ENCODE measurements at regions not wholly inside any gene's neighbourhood (a gene's known extent, or its start where the extent isn't known, plus 50 kb on each side); places are given as distances from the start of the nearest gene placed in this dataset.

DNA sequence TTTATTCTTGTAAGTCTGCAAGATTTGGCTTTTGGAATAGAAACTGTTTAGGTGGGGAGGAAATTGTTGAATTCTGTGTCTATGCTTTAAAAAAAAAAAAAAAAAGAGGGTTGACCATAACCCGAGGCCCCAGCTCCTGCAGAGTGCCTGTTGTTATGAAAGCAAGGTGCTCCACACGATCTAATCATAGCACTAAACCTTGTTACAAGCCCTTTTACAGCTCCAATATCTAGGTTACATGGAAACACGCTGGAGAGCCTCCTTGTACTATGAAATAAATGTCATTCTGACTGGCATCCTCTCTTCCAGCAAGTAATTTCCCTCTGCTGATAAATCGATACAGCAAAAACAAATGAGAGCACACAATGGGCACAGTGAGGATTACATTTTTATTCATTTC lies 303.1 kb upstream of the SOX5 start:
- Mint-ChIP-seq H3K4me3 (no peak overlapping the region), H3K36me3 (no peaks in the 10 kb centered on the region), H3K4me1 (no peaks in the 10 kb centered on the region), H3K9me3 (ENCODE audit: low read depth) (peaks cover 3% of the 10 kb centered on the region), H3K27me3 (no peaks in the 10 kb centered on the region), H3K27ac (no peak overlapping the region)
- DNase-seq (no peak), ATAC-seq (no peak)
- CTCF ChIA-PET = no interaction called here

GRCh38 chr12:24246934-24247333 lies 297.5 kb upstream of the SOX5 start:
- Mint-ChIP-seq H3K4me1 (no peaks in the 10 kb centered on the region), H3K4me3 (no peak overlapping the region), H3K9me3 (ENCODE audit: low read depth) (peaks cover 3% of the 10 kb centered on the region), H3K36me3 (no peaks in the 10 kb centered on the region), H3K27me3 (no peaks in the 10 kb centered on the region), H3K27ac (no peak overlapping the region)
- DNase-seq = no peak
- CTCF ChIA-PET = no interaction called here
- ATAC-seq = no peak

DNA sequence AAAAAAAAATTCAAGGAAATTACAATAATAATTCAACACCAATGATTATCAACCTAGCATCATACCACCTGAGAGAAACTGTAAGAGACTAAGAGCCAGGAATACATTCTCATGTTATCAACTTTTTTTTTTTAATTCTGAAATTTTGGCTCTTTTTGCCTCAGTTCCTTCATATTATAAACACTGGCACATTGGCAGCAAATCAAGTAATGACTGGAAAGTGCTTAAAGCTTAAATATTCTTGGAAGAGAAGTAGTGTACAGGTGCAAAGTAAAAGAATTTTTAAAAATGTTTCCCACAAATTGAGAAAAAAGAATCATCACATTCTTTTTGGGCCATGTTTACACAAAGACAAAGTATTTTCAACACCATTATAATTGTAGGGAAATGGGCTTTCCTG lies 296.9 kb upstream of the SOX5 start:
- no peak overlapping the region for H3K27ac Mint-ChIP-seq
- DNase-seq (no peak), ATAC-seq (no peak)
- peaks cover 3% of the 10 kb centered on the region for H3K9me3 Mint-ChIP-seq (ENCODE audit: low read depth)
- H3K36me3 Mint-ChIP-seq = no peaks in the 10 kb centered on the region
- H3K4me3 Mint-ChIP-seq = no peak overlapping the region
- H3K4me1 Mint-ChIP-seq = no peaks in the 10 kb centered on the region
- CTCF ChIA-PET = no interaction called here
- H3K27me3 Mint-ChIP-seq = no peaks in the 10 kb centered on the region

DNA sequence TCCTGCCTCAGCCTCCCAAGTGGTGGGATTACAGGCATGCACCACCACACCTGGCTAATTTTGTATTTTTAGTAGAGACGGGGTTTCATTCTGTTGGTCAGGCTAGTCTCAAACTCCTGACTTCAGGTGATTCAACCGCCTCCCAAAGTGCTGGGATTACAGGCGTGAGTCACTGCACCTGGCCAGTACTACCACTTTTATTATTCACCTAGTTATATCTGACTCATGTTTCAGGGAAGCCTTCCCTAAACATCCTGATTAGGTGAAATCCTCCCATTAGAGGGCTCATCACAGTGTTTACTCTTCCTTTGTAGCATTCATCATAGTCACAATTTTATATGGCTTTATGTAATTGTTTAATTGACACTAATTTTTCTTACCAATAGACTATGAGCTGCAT lies 295.3 kb upstream of the SOX5 start:
- Mint-ChIP-seq H3K27me3 (no peaks in the 10 kb centered on the region), H3K4me3 (no peak overlapping the region), H3K9me3 (ENCODE audit: low read depth) (peaks cover 3% of the 10 kb centered on the region), H3K36me3 (no peaks in the 10 kb centered on the region), H3K4me1 (no peaks in the 10 kb centered on the region), H3K27ac (no peak overlapping the region)
- no peak for ATAC-seq
- CTCF ChIA-PET = no interaction called here
- no peak for DNase-seq

GRCh38 chr12:24244231-24244630 lies 294.8 kb upstream of the SOX5 start:
- CTCF ChIA-PET = no interaction called here
- H3K27ac Mint-ChIP-seq = no peak overlapping the region

DNA sequence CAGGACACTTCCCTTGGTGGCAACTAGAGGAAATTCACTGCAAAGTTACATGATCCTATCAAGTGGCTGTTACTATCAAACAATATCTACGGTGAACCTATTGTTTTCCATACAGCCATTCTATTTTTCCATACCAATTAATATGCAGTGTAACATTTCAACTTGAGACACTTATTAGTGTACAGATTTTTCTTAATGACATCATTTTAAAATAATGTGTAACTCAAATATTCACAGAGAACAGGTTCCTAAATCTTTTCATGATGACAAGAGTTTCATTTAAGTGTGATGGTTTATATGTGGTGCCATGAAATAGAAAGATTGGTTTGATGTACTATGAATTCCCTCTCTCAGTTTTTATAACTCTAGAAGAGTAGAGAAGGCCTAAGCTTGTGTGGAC lies 291.2 kb upstream of the SOX5 start:
- ATAC-seq (no peak), DNase-seq (no peak)
- no peaks in the 10 kb centered on the region for H3K4me1 Mint-ChIP-seq
- no peak overlapping the region for H3K4me3 Mint-ChIP-seq
- H3K27me3 Mint-ChIP-seq = no peaks in the 10 kb centered on the region
- CTCF ChIA-PET = no interaction called here
- no peak overlapping the region for H3K27ac Mint-ChIP-seq
- no peaks in the 10 kb centered on the region for H3K9me3 Mint-ChIP-seq (ENCODE audit: low read depth)
- no peaks in the 10 kb centered on the region for H3K36me3 Mint-ChIP-seq

More at GRCh38 chr12:24244231-24244630, 294.8 kb upstream of the SOX5 start:
- Mint-ChIP-seq H3K9me3 (ENCODE audit: low read depth) (peaks cover 3% of the 10 kb centered on the region), H3K4me1 (no peaks in the 10 kb centered on the region), H3K27me3 (no peaks in the 10 kb centered on the region), H3K4me3 (no peak overlapping the region), H3K36me3 (no peaks in the 10 kb centered on the region)
- DNase-seq = no peak
- ATAC-seq = no peak

DNA sequence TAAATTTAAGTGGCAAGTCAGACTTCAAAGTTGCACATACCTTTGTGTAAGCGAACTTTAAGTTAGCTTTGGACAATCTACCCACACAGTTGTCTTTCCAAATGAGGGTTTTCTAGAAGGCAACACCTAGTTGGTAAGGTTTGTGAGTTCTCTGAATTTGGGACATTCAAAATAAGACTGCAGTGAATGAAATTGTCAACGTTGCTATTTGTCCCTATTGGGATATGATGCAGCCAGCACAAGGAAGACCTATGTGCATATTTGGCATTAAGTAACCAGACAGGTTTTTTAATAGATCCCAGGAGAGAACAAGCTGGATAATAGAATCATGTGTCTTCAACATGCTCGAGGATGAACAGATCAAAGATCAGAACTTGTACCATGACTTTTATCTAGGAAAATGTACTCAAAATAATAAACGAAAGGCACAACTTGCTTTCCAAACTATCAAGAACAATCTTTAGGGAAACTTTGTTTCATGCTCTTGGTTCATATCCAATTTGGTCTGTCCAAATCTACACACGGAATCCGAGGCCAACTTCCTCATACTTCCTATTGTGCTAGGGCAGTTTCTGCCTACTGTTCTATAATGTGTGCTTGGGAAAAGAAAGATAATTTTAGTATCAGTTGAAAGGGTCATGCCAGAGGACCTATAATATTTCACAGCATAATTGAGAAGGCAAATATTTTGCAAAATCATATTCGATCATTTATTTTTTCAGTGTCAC lies 284.2 kb upstream of the SOX5 start:
- H3K9me3 Mint-ChIP-seq (ENCODE audit: low read depth) = no peaks in the 10 kb centered on the region
- DNase-seq (no peak), ATAC-seq (no peak)
- H3K36me3 Mint-ChIP-seq = no peaks in the 10 kb centered on the region
- CTCF ChIA-PET = no interaction called here
- H3K27me3 Mint-ChIP-seq = no peaks in the 10 kb centered on the region
- no peak overlapping the region for H3K4me3 Mint-ChIP-seq
- H3K27ac Mint-ChIP-seq = no peak overlapping the region
- H3K4me1 Mint-ChIP-seq = no peaks in the 10 kb centered on the region

DNA sequence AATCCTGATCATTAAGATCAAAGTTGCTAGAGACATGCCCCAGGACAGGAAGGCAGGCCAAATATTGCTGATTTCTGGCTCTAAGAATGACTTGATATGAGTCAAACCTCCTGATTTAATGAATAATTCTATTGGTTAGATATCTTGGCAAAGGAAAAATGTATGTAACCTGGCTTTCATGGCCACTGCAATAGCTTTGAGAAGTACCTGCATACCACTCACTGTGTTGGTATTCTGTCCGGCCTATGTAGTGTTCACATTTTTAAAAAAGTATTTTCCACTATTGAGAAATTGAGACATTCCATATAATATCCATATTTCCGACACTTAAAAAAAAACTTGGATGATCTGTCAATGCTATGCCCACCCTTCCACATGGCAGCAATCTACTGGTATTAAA lies 283.1 kb upstream of the SOX5 start:
- DNase-seq = no peak
- no peak overlapping the region for H3K27ac Mint-ChIP-seq
- H3K27me3 Mint-ChIP-seq = no peaks in the 10 kb centered on the region
- H3K4me3 Mint-ChIP-seq = no peak overlapping the region
- H3K4me1 Mint-ChIP-seq = no peaks in the 10 kb centered on the region
- no peak for ATAC-seq
- no peaks in the 10 kb centered on the region for H3K9me3 Mint-ChIP-seq (ENCODE audit: low read depth)
- no peaks in the 10 kb centered on the region for H3K36me3 Mint-ChIP-seq
- CTCF ChIA-PET = no interaction called here

- Mint-ChIP-seq H3K27me3 (no peaks in the 10 kb centered on the region), H3K36me3 (no peaks in the 10 kb centered on the region), H3K9me3 (ENCODE audit: low read depth) (no peaks in the 10 kb centered on the region), H3K27ac (no peak overlapping the region), H3K4me1 (peaks cover 2% of the 10 kb centered on the region), H3K4me3 (no peak overlapping the region)
- ATAC-seq (no peak), DNase-seq (no peak)
- CTCF ChIA-PET = no interaction called here
Measured at GRCh38 chr12:24231298-24231697, 281.8 kb upstream of the SOX5 start.

DNA sequence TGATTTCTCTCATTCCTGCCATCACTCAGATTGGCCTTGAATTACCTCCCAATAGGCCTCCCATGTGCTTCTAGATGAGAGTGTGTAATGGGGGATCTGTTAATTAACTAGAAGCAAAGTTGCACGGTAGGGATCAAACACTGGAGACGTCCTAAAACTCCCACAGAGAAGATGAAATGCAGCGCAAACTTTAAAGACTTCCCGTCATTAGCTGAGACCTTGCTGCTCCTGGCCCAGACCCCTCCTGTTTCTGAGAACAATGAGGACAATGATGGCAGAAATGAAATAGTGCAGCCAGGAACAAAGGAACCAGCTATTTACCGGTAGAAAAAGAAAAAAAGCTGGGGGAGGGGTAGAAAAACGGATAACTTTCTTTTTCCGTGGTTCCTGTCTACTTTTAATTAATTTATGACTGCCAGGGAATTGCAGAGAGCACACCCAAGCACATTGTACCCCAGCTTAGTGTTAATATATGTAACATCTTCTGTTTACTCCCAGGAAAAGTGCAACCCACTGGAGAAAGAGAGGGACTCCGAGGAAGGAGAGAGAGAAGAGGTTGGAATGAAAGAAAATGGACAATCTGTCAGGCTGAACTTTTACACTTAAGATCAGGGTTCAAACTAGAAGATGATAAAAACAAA lies 280.7 kb upstream of the SOX5 start:
- ATAC-seq (no peak), DNase-seq (no peak)
- CTCF ChIA-PET = no interaction called here
- peaks cover 2% of the 10 kb centered on the region for H3K4me1 Mint-ChIP-seq
- no peak overlapping the region for H3K4me3 Mint-ChIP-seq
- no peaks in the 10 kb centered on the region for H3K36me3 Mint-ChIP-seq
- no peaks in the 10 kb centered on the region for H3K9me3 Mint-ChIP-seq (ENCODE audit: low read depth)
- H3K27me3 Mint-ChIP-seq = no peaks in the 10 kb centered on the region
- H3K27ac Mint-ChIP-seq = no peak overlapping the region

- Mint-ChIP-seq H3K4me3 (no peak overlapping the region), H3K27me3 (no peaks in the 10 kb centered on the region), H3K27ac (no peak overlapping the region), H3K9me3 (ENCODE audit: low read depth) (peaks cover 3% of the 10 kb centered on the region), H3K4me1 (peaks cover 2% of the 10 kb centered on the region), H3K36me3 (no peaks in the 10 kb centered on the region)
- DNase-seq (no peak), ATAC-seq (no peak)
- CTCF ChIA-PET = no interaction called here
Measured at GRCh38 chr12:24229031-24229700, 279.7 kb upstream of the SOX5 start.

- no peaks in the 10 kb centered on the region for H3K27me3 Mint-ChIP-seq
Measured at GRCh38 chr12:24228371-24228770, 278.9 kb upstream of the SOX5 start.

DNA sequence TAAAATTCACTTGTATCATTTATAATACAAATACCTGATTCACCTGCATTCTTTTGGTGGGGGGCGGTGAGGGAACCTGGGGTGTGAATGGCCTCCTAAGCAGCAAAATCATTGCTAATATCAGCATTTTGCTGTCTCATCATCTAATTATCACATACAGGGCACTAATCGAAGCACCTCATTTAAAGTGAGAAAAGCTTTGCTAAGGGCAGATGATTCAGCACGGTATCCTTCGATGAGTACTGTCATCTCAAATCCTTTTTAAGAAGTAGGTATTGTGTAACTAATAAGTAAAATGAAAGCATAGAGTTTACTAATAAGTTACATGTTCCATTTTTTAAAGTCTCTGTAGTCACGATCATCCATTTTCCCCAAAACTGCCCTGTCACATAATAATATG lies 278.1 kb upstream of the SOX5 start:
- Mint-ChIP-seq H3K27me3 (no peaks in the 10 kb centered on the region), H3K9me3 (ENCODE audit: low read depth) (peaks cover 3% of the 10 kb centered on the region), H3K4me1 (peaks cover 2% of the 10 kb centered on the region), H3K27ac (no peak overlapping the region), H3K4me3 (no peak overlapping the region), H3K36me3 (no peaks in the 10 kb centered on the region)
- ATAC-seq = no peak
- CTCF ChIA-PET = no interaction called here
- no peak for DNase-seq

More at GRCh38 chr12:24228371-24228770, 278.9 kb upstream of the SOX5 start:
- no peak overlapping the region for H3K4me3 Mint-ChIP-seq
- ATAC-seq (no peak), DNase-seq (no peak)
- peaks cover 2% of the 10 kb centered on the region for H3K4me1 Mint-ChIP-seq
- no peaks in the 10 kb centered on the region for H3K36me3 Mint-ChIP-seq
- no peak overlapping the region for H3K27ac Mint-ChIP-seq
- CTCF ChIA-PET = no interaction called here
- H3K9me3 Mint-ChIP-seq (ENCODE audit: low read depth) = peaks cover 3% of the 10 kb centered on the region

DNA sequence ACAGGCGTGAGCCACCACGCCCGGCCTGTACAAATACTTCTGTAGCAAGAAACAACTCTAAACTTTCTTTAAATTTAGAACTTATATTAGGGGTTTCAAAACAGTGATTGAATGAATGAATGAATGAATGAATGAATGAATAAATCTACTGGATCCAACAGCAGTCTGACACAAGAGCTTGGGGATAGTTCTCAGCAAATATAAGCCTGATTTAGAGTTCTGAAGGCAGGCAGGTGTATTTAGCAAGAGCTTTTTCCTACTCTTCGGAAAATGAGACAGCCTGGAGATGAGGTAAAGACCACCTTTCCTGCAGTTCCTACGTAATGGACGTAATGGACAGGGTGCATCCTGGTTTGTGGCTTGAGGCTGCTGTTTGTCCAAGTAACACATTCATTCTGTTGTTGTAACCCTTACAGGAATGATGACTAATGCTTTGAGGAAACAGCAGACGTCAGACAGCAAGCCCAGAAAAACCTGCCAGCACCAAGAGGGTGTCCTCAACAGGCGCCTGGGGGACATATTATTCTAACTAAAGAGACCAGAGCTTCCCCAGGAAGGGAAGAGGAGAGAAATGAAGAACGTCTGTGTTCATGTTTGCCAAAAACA lies 277.4 kb upstream of the SOX5 start:
- H3K4me3 Mint-ChIP-seq = no peak overlapping the region
- H3K4me1 Mint-ChIP-seq = peaks cover 2% of the 10 kb centered on the region
- H3K27me3 Mint-ChIP-seq = no peaks in the 10 kb centered on the region
- no peaks in the 10 kb centered on the region for H3K36me3 Mint-ChIP-seq
- peaks cover 3% of the 10 kb centered on the region for H3K9me3 Mint-ChIP-seq (ENCODE audit: low read depth)
- CTCF ChIA-PET = no interaction called here
- DNase-seq (no peak), ATAC-seq (no peak)
- no peak overlapping the region for H3K27ac Mint-ChIP-seq
